ENCODE measurements at regions not wholly inside any gene's neighbourhood (a gene's known extent, or its start where the extent isn't known, plus 50 kb on each side); places are given as distances from the start of the nearest gene placed in this dataset.

DNA sequence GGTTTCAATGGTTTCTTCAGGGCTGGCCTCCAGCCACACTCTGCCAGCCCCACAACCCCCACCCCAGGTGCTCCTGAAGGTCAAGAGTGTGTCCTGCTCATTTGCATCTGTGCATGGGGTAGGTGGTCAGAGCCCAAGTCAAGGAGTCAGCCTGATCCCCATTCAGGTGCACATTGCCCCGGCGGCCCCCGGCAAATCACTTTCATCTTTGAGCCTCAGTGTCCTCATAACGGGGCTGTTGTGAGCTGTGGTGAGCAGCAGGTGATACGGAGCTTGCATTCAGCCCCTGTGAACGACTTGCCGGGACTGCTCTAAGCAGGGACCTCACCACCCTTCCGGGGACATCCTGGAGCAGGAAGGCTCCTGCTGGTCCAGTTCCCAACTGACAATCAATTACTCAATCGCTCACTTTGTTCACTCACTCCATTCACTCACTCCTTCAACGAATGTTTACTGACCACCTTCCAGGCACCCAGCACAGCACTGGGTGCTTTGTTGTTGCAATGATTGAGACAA lies 93.2 kb upstream of the CPEB4 start:
- H3K9me3 ChIP-seq (ENCODE audit: control insufficient read depth, low read length, poor library complexity, severe bottlenecking), result no peaks in the 10 kb centered on the region
- Mint-ChIP-seq H3K36me3 (ENCODE audit: low read depth) (no peaks in the 10 kb centered on the region), H3K27ac (peak overlapping the region; percentile 41), H3K27me3 (peaks cover 5% of the 10 kb centered on the region), H3K4me3 (no peak overlapping the region), H3K4me1 (peaks cover 8% of the 10 kb centered on the region)
- DNase-seq, result no peak
- no peak for ATAC-seq

DNA sequence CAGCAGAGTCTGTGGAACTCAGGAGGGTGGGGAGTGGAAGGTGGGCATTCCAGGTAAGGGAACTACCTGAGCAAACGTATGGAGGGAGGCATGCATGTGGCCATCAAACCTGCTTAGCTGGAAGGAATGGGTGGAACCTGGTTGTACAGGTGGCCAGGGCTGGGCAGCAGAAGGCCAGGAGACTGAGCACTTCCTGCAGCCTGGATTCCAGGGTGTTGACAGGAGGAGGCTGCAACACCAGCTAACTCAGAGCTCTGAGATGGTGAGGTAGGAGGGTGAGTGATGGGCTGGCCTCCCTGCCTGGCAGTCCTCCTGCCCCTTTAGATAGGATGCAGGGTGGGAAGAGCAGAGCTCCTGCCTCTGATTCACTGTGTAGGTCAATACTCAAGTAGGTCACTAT lies 92.5 kb upstream of the CPEB4 start:
- Mint-ChIP-seq H3K4me3 (no peak overlapping the region), H3K27me3 (peaks cover 6% of the 10 kb centered on the region), H3K36me3 (ENCODE audit: low read depth) (no peaks in the 10 kb centered on the region), H3K4me1 (peaks cover 8% of the 10 kb centered on the region), H3K27ac (peak overlapping the region; percentile 41)
- ATAC-seq (no peak), DNase-seq (no peak)
- H3K9me3 ChIP-seq (ENCODE audit: control insufficient read depth, low read length, poor library complexity, severe bottlenecking), result no peaks in the 10 kb centered on the region

DNA sequence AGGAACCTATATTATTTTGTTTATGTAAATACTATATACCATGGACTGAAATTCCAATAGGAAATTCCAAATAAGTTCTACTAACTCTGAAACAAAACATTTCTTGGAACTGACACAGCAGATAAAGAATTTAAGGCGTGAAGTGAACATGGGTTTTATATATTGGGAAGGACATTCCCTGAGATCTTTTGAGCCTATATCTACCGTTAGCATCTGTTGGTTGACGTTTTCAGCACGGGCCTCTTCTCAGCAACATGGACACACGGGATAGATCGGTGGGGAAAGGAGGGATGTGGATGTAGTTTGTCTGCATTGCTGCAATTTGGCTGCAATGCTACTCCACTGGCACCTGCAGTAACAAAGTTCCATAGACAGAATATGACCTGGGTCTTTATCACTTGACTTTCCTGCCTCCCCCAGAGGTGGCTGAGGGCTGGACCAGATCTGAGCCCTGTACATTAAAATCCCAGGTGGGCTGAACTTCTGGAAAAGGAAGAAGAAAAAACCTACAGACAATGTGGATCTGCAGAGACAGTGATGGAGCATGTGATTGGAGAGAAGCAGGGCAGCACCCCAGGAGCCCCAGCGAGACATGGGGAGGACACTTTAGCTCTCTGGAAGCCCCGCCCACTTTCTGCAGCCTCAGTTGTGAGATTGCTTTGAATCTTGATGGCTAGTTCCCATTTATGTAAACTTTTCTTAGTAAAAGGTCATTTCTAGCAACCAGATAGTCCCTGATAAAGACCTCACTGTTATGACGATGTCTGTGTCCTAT lies 91.2 kb upstream of the CPEB4 start:
- Mint-ChIP-seq H3K27ac (no peak overlapping the region), H3K36me3 (ENCODE audit: low read depth) (no peaks in the 10 kb centered on the region), H3K4me1 (peaks cover 8% of the 10 kb centered on the region), H3K4me3 (no peak overlapping the region), H3K27me3 (peaks cover 10% of the 10 kb centered on the region)
- ATAC-seq, result no peak
- H3K9me3 ChIP-seq (ENCODE audit: control insufficient read depth, low read length, poor library complexity, severe bottlenecking), result no peaks in the 10 kb centered on the region
- no peak for DNase-seq

DNA sequence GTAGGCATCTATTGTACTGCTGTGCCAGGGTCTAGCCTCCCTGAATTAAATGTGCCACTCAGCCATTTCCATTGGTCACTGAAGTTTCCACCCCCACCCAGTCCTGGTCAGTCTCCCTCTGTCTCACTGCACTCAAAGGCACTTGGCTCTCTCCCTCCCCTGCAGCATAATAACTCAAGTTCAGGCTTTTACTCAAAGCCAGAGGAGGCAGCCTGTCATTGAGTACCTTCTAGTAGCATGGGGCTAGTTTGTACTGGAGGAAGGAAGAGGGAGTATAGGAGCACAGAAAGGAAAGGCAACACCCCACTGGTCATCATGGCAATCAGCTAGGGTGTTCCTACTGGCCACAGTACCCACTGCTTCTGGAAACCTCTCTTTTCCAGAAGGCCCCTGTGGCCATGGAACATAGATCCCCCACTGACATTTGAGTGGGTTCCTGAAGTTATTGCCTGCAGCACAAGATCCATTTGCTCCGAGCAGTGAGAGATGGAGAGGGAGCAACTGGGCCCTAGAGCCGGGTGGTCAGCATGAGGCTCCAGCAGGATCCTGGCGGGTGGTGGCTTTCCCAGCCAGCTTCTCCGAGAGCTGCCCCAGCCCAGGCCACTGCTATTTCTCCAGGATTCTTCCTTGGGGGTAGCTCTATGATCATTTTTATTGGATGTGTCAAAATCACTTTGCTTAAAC lies 89.9 kb upstream of the CPEB4 start:
- peaks cover 10% of the 10 kb centered on the region for H3K27me3 Mint-ChIP-seq
- no peak for ATAC-seq
- H3K9me3 ChIP-seq (ENCODE audit: control insufficient read depth, low read length, poor library complexity, severe bottlenecking), result no peaks in the 10 kb centered on the region
- H3K4me1 Mint-ChIP-seq, result peaks cover 8% of the 10 kb centered on the region
- H3K36me3 Mint-ChIP-seq (ENCODE audit: low read depth), result no peaks in the 10 kb centered on the region
- H3K27ac Mint-ChIP-seq, result peak overlapping the region; percentile 73
- H3K4me3 Mint-ChIP-seq, result no peak overlapping the region
- no peak for DNase-seq

- Mint-ChIP-seq H3K4me1 (peaks cover 5% of the 10 kb centered on the region), H3K36me3 (ENCODE audit: low read depth) (no peaks in the 10 kb centered on the region), H3K27ac (no peak overlapping the region), H3K4me3 (no peak overlapping the region), H3K27me3 (peaks cover 10% of the 10 kb centered on the region)
- ATAC-seq (no peak), DNase-seq (no peak)
- no peaks in the 10 kb centered on the region for H3K9me3 ChIP-seq (ENCODE audit: control insufficient read depth, low read length, poor library complexity, severe bottlenecking)
Measured at GRCh38 chr5:173800340-173800739, 87.8 kb upstream of the CPEB4 start.

GRCh38 chr5:173801006-173801405 lies 87.1 kb upstream of the CPEB4 start:
- peaks cover 5% of the 10 kb centered on the region for H3K4me1 Mint-ChIP-seq
- DNase-seq, result no peak
- no peak for ATAC-seq
- no peak overlapping the region for H3K4me3 Mint-ChIP-seq
- H3K27ac Mint-ChIP-seq, result no peak overlapping the region
- H3K27me3 Mint-ChIP-seq, result peaks cover 10% of the 10 kb centered on the region
- no peaks in the 10 kb centered on the region for H3K9me3 ChIP-seq (ENCODE audit: control insufficient read depth, low read length, poor library complexity, severe bottlenecking)
- H3K36me3 Mint-ChIP-seq (ENCODE audit: low read depth), result no peaks in the 10 kb centered on the region

DNA sequence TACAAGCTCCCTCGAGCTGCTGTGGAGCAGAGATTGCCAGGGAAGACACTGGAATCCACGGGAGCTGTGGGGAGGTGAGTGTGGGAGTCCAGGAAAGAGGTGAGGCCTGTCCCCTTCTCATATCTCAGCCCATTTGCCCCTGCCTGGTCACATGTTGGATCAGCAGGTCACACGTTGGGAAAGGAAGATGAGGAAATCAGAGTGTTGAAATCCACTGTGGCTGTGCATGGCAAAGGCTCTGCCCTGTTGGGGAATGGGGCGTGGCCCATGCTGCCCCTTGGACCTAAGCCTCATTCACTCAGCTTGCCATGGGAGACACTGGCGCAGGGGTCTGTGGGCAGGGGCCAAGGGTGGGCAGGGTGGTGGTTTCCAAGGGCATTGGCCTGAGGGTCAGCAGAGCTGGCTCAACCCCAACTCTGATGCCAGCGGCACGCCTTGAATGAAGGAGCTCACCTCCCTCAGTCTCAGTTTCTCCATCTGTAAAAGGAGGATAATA lies 85.4 kb upstream of the CPEB4 start:
- ATAC-seq, result no peak
- H3K27me3 Mint-ChIP-seq, result peaks cover 10% of the 10 kb centered on the region
- no peak overlapping the region for H3K27ac Mint-ChIP-seq
- H3K36me3 Mint-ChIP-seq (ENCODE audit: low read depth), result no peaks in the 10 kb centered on the region
- no peak overlapping the region for H3K4me3 Mint-ChIP-seq
- no peak for DNase-seq
- no peaks in the 10 kb centered on the region for H3K9me3 ChIP-seq (ENCODE audit: control insufficient read depth, low read length, poor library complexity, severe bottlenecking)
- H3K4me1 Mint-ChIP-seq, result peaks cover 5% of the 10 kb centered on the region

GRCh38 chr5:173804579-173804978 lies 83.6 kb upstream of the CPEB4 start:
- DNase-seq (no peak), ATAC-seq (no peak)
- Mint-ChIP-seq H3K4me1 (no peaks in the 10 kb centered on the region), H3K27ac (no peak overlapping the region), H3K36me3 (ENCODE audit: low read depth) (no peaks in the 10 kb centered on the region), H3K4me3 (no peak overlapping the region), H3K27me3 (peaks cover 6% of the 10 kb centered on the region)
- no peaks in the 10 kb centered on the region for H3K9me3 ChIP-seq (ENCODE audit: control insufficient read depth, low read length, poor library complexity, severe bottlenecking)

GRCh38 chr5:173806270-173807035 lies 81.7 kb upstream of the CPEB4 start:
- Mint-ChIP-seq H3K27ac (no peak overlapping the region), H3K4me3 (no peak overlapping the region), H3K4me1 (no peaks in the 10 kb centered on the region), H3K27me3 (no peaks in the 10 kb centered on the region), H3K36me3 (ENCODE audit: low read depth) (no peaks in the 10 kb centered on the region)
- DNase-seq (no peak), ATAC-seq (no peak)
- H3K9me3 ChIP-seq (ENCODE audit: control insufficient read depth, low read length, poor library complexity, severe bottlenecking), result no peaks in the 10 kb centered on the region

DNA sequence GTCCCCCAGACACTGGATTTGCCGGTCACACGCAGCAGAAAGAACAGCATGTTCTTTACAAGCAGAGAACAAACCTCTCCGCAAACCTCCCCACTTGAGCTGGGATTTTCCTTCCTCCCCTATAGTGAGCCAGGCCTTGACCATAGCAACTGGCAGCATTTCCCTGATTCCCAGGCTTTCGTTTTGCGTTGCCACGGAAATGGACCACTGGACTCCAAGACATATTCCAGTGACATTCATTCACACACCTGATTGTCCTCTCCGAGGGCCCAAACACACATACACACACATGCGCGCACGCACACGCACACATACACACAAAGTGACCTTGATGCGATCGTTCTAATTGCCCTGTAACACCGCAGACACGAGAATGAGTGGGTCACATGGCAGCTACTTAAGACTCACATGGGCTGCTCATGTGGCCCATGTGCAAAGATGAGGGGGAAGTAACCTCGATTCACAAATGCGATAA lies 80.9 kb upstream of the CPEB4 start:
- Mint-ChIP-seq H3K27me3 (no peaks in the 10 kb centered on the region), H3K27ac (no peak overlapping the region), H3K4me1 (no peaks in the 10 kb centered on the region), H3K4me3 (no peak overlapping the region), H3K36me3 (ENCODE audit: low read depth) (no peaks in the 10 kb centered on the region)
- no peak for ATAC-seq
- no peaks in the 10 kb centered on the region for H3K9me3 ChIP-seq (ENCODE audit: control insufficient read depth, low read length, poor library complexity, severe bottlenecking)
- no peak for DNase-seq

- Mint-ChIP-seq H3K4me3 (no peak overlapping the region), H3K27me3 (no peaks in the 10 kb centered on the region), H3K4me1 (no peaks in the 10 kb centered on the region), H3K27ac (no peak overlapping the region), H3K36me3 (ENCODE audit: low read depth) (no peaks in the 10 kb centered on the region)
- H3K9me3 ChIP-seq (ENCODE audit: control insufficient read depth, low read length, poor library complexity, severe bottlenecking), result no peaks in the 10 kb centered on the region
- ATAC-seq, result no peak
- DNase-seq, result no peak
Measured at GRCh38 chr5:173808079-173808808, 79.9 kb upstream of the CPEB4 start.

DNA sequence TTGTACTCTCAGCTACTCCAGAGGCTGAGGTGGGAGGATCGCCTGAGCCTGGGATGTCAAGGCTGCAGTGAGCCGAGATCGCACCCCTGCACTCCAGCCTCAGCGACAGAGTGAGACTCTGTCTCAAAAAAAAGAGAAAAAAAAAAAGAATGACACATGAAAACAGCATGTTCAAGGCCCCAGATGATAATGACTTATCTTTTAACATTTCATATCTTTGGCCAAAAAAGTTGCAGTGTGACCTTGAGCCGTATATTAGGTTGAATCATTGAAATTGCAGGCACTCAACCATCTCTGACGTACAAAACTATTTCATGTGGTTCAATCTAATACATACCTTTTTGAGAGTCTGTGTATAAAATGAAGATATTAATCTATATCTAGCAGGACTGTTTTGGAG lies 79.1 kb upstream of the CPEB4 start:
- ATAC-seq (no peak), DNase-seq (no peak)
- H3K9me3 ChIP-seq (ENCODE audit: control insufficient read depth, low read length, poor library complexity, severe bottlenecking), result no peaks in the 10 kb centered on the region
- Mint-ChIP-seq H3K27me3 (no peaks in the 10 kb centered on the region), H3K36me3 (ENCODE audit: low read depth) (no peaks in the 10 kb centered on the region), H3K27ac (no peak overlapping the region), H3K4me1 (no peaks in the 10 kb centered on the region), H3K4me3 (no peak overlapping the region)
